SK-N-SH treated with all-trans-retinoic acid at 6 μM for 48 hours (cell line): ENCODE measurements at regions not wholly inside any gene's neighbourhood (a gene's known extent, or its start where the extent isn't known, plus 50 kb on each side); places are given as distances from the start of the nearest gene placed in this dataset.

ENCODE experiments used
- ARNTL ChIP-seq: fragments of 450-650 bp; formaldehyde crosslinking; IDR thresholded peaks from 2 replicates; pipeline ENCODE4 v1.5.0; 2020; ENCODE audit warnings: low read depth, mild to moderate bottlenecking, moderate library complexity, borderline replicate concordance
- BACH2 ChIP-seq: fragments of 250-450 bp; sonication (Bioruptor Pico); IDR thresholded peaks from 2 replicates; pipeline ENCODE4 v1.9.0; 2021; ENCODE audit warnings: mild to moderate bottlenecking, borderline replicate concordance
- CREB5 ChIP-seq: fragments of 250-450 bp; sonication (Bioruptor Pico); IDR thresholded peaks from 2 replicates; pipeline ENCODE4 v1.5.1; 2020; ENCODE audit warnings: low read depth, mild to moderate bottlenecking, moderate library complexity
- CSRNP3 ChIP-seq: fragments of 250-450 bp; sonication (Bioruptor Pico); IDR thresholded peaks from 2 replicates; pipeline ENCODE4 v1.5.1; 2021; ENCODE audit warnings: mild to moderate bottlenecking, moderate library complexity
- GLIS3 ChIP-seq: fragments of 250-450 bp; sonication (Bioruptor Pico); IDR thresholded peaks from 2 replicates; pipeline ENCODE4 v1.5.0; 2020; ENCODE audit warnings: mild to moderate bottlenecking, moderate library complexity
- ISL1 ChIP-seq: fragments of 250-450 bp; sonication (Bioruptor Pico); IDR thresholded peaks from 2 replicates; pipeline ENCODE4 v2.1.2; 2022; ENCODE audit warnings: mild to moderate bottlenecking, moderate library complexity
- PATZ1 ChIP-seq: fragments of 250-450 bp; sonication (Bioruptor Pico); IDR thresholded peaks from 2 replicates; pipeline ENCODE4 v1.8.0; 2020; ENCODE audit warnings: mild to moderate bottlenecking, moderate library complexity, borderline replicate concordance
- PPARA ChIP-seq: fragments of 250-450 bp; sonication (Bioruptor Pico); IDR thresholded peaks from 2 replicates; pipeline ENCODE4 v1.5.0; 2020; ENCODE audit warnings: mild to moderate bottlenecking, borderline replicate concordance
- SNAI2 ChIP-seq: fragments of 250-450 bp; sonication (Bioruptor Pico); IDR thresholded peaks from 2 replicates; pipeline ENCODE4 v1.5.0; 2020; ENCODE audit warnings: mild to moderate bottlenecking, moderate library complexity
- TCF4 ChIP-seq: fragments of 250-450 bp; sonication (Bioruptor Pico); IDR thresholded peaks from 2 replicates; pipeline ENCODE4 v1.8.0; 2021; ENCODE audit warnings: mild to moderate bottlenecking, moderate library complexity, borderline replicate concordance
- TOX ChIP-seq: fragments of 250-450 bp; sonication (Bioruptor Pico); IDR thresholded peaks from 2 replicates; pipeline ENCODE4 v1.8.0; 2021; ENCODE audit warnings: mild to moderate bottlenecking, moderate library complexity, borderline replicate concordance
- ZFP3 ChIP-seq: fragments of 250-450 bp; sonication (Bioruptor Pico); IDR thresholded peaks from 2 replicates; pipeline ENCODE4 v1.5.0; 2020; ENCODE audit warnings: mild to moderate bottlenecking, moderate library complexity
- ZFP30 ChIP-seq: fragments of 450-650 bp; formaldehyde crosslinking; IDR thresholded peaks from 2 replicates; pipeline ENCODE4 v1.5.0; 2022; ENCODE audit warnings: mild to moderate bottlenecking, moderate library complexity
- ZNF8 ChIP-seq: fragments of 450-650 bp; formaldehyde crosslinking; IDR thresholded peaks from 2 replicates; pipeline ENCODE4 v1.5.0; 2020; ENCODE audit warnings: mild to moderate bottlenecking, moderate library complexity

- no peak for TF ChIP-seq PATZ1 (CRISPR knock-in tag)
- no peak for TF ChIP-seq ZNF8 (CRISPR knock-in tag)
- TF ChIP-seq ZFP3 (CRISPR knock-in tag) = no peak
- no peak for TF ChIP-seq GLIS3
- TF ChIP-seq PPARA (CRISPR knock-in tag) = no peak
- TF ChIP-seq ZFP30 (CRISPR knock-in tag) = no peak
- no peak for TF ChIP-seq CREB5
- no peak for TF ChIP-seq BACH2 (CRISPR knock-in tag)
- TF ChIP-seq TCF4 (CRISPR knock-in tag) = no peak
- no peak for TF ChIP-seq TOX
- no peak for TF ChIP-seq ISL1 (CRISPR knock-in tag)
- TF ChIP-seq ARNTL (CRISPR knock-in tag) = no peak
- TF ChIP-seq SNAI2 (CRISPR knock-in tag) = no peak
- no peak for TF ChIP-seq CSRNP3 (CRISPR knock-in tag)
These were observed 768.6 kb upstream of the C9orf72 start for GRCh38 chr9:28341913-28342312.
